ENCODE measurements at regions not wholly inside any gene's neighbourhood (a gene's known extent, or its start where the extent isn't known, plus 50 kb on each side); places are given as distances from the start of the nearest gene placed in this dataset.

DNA sequence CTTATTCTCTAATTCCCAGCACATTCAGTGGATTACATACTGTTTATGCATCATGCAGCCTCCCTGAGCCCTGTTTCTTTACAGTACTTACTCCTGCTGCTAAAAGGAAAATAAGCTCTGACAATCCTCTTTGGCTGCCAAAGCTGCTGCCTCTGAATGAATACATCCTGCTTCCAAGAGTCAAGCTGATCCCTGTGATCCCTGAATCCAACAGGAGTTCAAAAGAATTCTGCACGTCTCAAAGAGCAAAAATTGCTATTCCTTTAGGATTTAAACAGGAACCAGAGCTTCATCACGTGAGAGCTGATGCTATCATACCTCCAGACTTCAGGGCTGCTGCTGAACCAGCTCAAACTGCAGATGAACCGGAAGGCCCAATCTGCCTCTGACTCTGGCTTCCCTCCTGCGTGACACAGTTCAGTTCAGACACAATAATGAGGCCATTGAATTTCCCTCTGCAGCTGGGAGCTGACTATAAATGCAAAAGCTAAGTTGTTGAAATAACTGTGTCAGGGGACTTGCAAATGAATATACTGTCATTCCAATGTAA lies 851.0 kb upstream of the PHF14 start:
- Histone ChIP-seq H3K27ac (ENCODE audit: extremely low read depth, low read depth, low read length) (no peak overlapping the region), H3K4me3 (ENCODE audit: low read depth, low read length) (no peak overlapping the region), H3K36me3 (ENCODE audit: control insufficient read depth in 2 of 2, insufficient read depth in 1 of 2, low read length in 2 of 2) (no peaks in the 10 kb centered on the region), H3K9me3 (ENCODE audit: control insufficient read depth, insufficient read depth, low read depth, low read length) (no peaks in the 10 kb centered on the region), H3K4me1 (ENCODE audit: control insufficient read depth, insufficient read depth, low read length) (no peaks in the 10 kb centered on the region)
- TF ChIP-seq KLF1 (tag by site-specific recombination; IDR thresholded peaks at IDR 0.05) (no peak), ZBTB1 (tag by site-specific recombination; IDR thresholded peaks at IDR 0.05) (no peak), ZNF768 (tag by site-specific recombination; IDR thresholded peaks at IDR 0.05) (no peak), ZNF596 (tag by site-specific recombination; IDR thresholded peaks at IDR 0.05) (no peak), ZNF785 (tag by site-specific recombination; IDR thresholded peaks at IDR 0.05) (no peak), KLF7 (tag by site-specific recombination; IDR thresholded peaks at IDR 0.05; ENCODE audit: borderline replicate concordance) (no peak), ZNF747 (tag by site-specific recombination; IDR thresholded peaks at IDR 0.05) (no peak), ZNF157 (tag by site-specific recombination; IDR thresholded peaks at IDR 0.05) (no peak), ZNF560 (tag by site-specific recombination; IDR thresholded peaks at IDR 0.05; ENCODE audit: borderline replicate concordance) (no peak), BCL11B (tag by site-specific recombination; IDR thresholded peaks at IDR 0.05; ENCODE audit: low read depth) (no peak)
- TF ChIP-seq, protein P1, sequence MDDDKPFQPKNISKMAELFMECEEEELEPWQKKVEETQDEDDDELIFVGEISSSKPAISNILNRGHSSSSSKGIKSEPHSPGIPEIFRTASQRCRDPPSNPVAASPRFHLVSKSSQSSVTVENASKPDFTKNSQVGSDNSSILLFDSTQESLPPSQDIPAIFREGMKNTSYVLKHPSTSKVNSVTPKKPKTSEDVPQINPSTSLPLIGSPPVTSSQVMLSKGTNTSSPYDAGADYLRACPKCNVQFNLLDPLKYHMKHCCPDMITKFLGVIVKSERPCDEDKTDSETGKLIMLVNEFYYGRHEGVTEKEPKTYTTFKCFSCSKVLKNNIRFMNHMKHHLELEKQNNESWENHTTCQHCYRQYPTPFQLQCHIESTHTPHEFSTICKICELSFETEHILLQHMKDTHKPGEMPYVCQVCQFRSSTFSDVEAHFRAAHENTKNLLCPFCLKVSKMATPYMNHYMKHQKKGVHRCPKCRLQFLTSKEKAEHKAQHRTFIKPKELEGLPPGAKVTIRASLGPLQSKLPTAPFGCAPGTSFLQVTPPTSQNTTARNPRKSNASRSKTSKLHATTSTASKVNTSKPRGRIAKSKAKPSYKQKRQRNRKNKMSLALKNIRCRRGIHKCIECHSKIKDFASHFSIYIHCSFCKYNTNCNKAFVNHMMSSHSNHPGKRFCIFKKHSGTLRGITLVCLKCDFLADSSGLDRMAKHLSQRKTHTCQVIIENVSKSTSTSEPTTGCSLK (tag by site-specific recombination; IDR thresholded peaks at IDR 0.05), result no peak
- TF ChIP-seq, protein P2, sequence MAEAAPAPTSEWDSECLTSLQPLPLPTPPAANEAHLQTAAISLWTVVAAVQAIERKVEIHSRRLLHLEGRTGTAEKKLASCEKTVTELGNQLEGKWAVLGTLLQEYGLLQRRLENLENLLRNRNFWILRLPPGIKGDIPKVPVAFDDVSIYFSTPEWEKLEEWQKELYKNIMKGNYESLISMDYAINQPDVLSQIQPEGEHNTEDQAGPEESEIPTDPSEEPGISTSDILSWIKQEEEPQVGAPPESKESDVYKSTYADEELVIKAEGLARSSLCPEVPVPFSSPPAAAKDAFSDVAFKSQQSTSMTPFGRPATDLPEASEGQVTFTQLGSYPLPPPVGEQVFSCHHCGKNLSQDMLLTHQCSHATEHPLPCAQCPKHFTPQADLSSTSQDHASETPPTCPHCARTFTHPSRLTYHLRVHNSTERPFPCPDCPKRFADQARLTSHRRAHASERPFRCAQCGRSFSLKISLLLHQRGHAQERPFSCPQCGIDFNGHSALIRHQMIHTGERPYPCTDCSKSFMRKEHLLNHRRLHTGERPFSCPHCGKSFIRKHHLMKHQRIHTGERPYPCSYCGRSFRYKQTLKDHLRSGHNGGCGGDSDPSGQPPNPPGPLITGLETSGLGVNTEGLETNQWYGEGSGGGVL (tag by site-specific recombination; IDR thresholded peaks at IDR 0.05), result no peak
- TF ChIP-seq, protein P3, sequence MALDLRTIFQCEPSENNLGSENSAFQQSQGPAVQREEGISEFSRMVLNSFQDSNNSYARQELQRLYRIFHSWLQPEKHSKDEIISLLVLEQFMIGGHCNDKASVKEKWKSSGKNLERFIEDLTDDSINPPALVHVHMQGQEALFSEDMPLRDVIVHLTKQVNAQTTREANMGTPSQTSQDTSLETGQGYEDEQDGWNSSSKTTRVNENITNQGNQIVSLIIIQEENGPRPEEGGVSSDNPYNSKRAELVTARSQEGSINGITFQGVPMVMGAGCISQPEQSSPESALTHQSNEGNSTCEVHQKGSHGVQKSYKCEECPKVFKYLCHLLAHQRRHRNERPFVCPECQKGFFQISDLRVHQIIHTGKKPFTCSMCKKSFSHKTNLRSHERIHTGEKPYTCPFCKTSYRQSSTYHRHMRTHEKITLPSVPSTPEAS (tag by site-specific recombination; IDR thresholded peaks at IDR 0.05), result no peak
- TF ChIP-seq, protein P4, sequence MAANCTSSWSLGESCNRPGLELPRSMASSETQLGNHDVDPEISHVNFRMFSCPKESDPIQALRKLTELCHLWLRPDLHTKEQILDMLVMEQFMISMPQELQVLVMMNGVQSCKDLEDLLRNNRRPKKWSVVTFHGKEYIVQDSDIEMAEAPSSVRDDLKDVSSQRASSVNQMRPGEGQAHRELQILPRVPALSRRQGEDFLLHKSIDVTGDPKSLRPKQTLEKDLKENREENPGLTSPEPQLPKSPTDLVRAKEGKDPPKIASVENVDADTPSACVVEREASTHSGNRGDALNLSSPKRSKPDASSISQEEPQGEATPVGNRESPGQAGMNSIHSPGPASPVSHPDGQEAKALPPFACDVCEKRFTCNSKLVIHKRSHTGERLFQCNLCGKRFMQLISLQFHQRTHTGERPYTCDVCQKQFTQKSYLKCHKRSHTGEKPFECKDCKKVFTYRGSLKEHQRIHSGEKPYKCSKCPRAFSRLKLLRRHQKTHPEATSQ (tag by site-specific recombination; IDR thresholded peaks at IDR 0.05), result no peak
- ChIA-PET POLR2A (no interaction called here), CTCF (interaction anchor here (0.6 kb wide), 1 partner anchor 419 kb away, joined by 3 read pairs; no protein-coding TSS in a partner anchor)

DNA sequence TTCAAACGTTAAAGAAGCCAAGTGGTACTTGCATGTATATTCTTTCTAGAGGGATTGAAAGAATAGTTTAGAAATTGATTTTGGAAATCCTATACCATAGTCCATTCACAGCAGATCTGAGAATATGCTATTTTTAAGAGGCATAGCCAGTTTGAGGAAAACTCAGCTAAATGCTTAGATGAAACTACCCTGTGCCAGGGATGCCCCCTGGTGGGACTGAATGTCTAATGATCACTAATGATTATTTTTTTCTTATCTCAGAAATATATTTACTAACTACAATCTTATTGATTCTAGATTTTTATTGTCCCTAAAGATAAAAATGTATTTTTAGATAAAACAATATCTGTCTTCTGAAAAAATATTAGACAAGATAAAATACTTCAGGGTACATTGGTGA lies 844.9 kb upstream of the PHF14 start:
- no peaks in the 10 kb centered on the region for H3K9me3 ChIP-seq (ENCODE audit: control insufficient read depth, insufficient read depth, low read depth, low read length)
- ChIA-PET CTCF (interaction anchor here (0.7 kb wide), 2 partner anchors 111 to 292 kb away, joined by 3 read pairs; no protein-coding TSS in a partner anchor), POLR2A (no interaction called here)
- H3K36me3 ChIP-seq (ENCODE audit: control insufficient read depth in 2 of 2, insufficient read depth in 1 of 2, low read length in 2 of 2), result no peaks in the 10 kb centered on the region
- H3K4me3 ChIP-seq (ENCODE audit: low read depth, low read length), result no peak overlapping the region
- H3K27ac ChIP-seq (ENCODE audit: extremely low read depth, low read depth, low read length), result no peak overlapping the region
- no peaks in the 10 kb centered on the region for H3K4me1 ChIP-seq (ENCODE audit: control insufficient read depth, insufficient read depth, low read length)
- TF ChIP-seq ZNF701 (tag by site-specific recombination; IDR thresholded peaks at IDR 0.05), result no peak
- TF ChIP-seq KLF8 (tag by site-specific recombination; IDR thresholded peaks at IDR 0.05), result no peak
- TF ChIP-seq ZNF169 (tag by site-specific recombination; IDR thresholded peaks at IDR 0.05), result no peak
- TF ChIP-seq, protein P5, sequence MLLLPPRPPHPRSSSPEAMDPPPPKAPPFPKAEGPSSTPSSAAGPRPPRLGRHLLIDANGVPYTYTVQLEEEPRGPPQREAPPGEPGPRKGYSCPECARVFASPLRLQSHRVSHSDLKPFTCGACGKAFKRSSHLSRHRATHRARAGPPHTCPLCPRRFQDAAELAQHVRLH (tag by site-specific recombination; IDR thresholded peaks at IDR 0.05), result no peak
- TF ChIP-seq HOXA7 (CRISPR knock-in tag; IDR thresholded peaks at IDR 0.05; ENCODE audit: borderline replicate concordance), result no peak

Data from HEK293 (cell line).